Hepatocyte (in vitro differentiated cells): ENCODE measurements at regions not wholly inside any gene's neighbourhood (a gene's known extent, or its start where the extent isn't known, plus 50 kb on each side); places are given as distances from the start of the nearest gene placed in this dataset.

Experiments
- DNase-seq: peaks from one replicate; pipeline ENCODE4 v3.0.0-alpha.2; 2016; ENCODE audit warnings: low spot score
- H2AFZ ChIP-seq: fragments of 200-600 bp; sonication (generic); 2 replicates; pipeline ENCODE4 v1.6.0; 2016; ENCODE audit warnings: antibody characterized with exemption, mild to moderate bottlenecking
- H3K27ac ChIP-seq: fragments of 200-600 bp; sonication (generic); 2 replicates; pipeline ENCODE4 v1.5.1; 2016; ENCODE audit warnings: mild to moderate bottlenecking
- H3K27me3 ChIP-seq: fragments of 200-600 bp; sonication (generic); 2 replicates; pipeline ENCODE4 v1.6.1; 2016
- H3K36me3 ChIP-seq: fragments of 200-600 bp; sonication (generic); replicated peaks from 2 replicates; pipeline ENCODE4 v1.5.1; 2016; ENCODE audit warnings: low read depth; ENCODE audit not compliant: insufficient read depth
- H3K4me1 ChIP-seq: fragments of 200-600 bp; sonication (generic); 2 replicates; pipeline ENCODE4 v1.5.1; 2016; ENCODE audit warnings: mild to moderate bottlenecking, moderate library complexity; ENCODE audit not compliant: insufficient read depth
- H3K4me2 ChIP-seq: fragments of 200-600 bp; sonication (generic); 2 replicates; pipeline ENCODE4 v1.6.0; 2016
- H3K4me3 ChIP-seq: fragments of 200-600 bp; sonication (generic); 2 replicates; pipeline ENCODE4 v1.5.1; 2016; ENCODE audit warnings: mild to moderate bottlenecking
- H3K79me2 ChIP-seq: fragments of 200-600 bp; sonication (generic); 2 replicates; pipeline ENCODE4 v1.6.0; 2017; ENCODE audit warnings: mild to moderate bottlenecking
- H3K9me2 ChIP-seq: fragments of 200-600 bp; sonication (generic); replicated peaks from 2 replicates; pipeline ENCODE4 v1.6.0; 2017; ENCODE audit warnings: mild to moderate bottlenecking; ENCODE audit not compliant: insufficient read depth
- H3K9me3 ChIP-seq: fragments of 200-600 bp; sonication (generic); 2 replicates; pipeline ENCODE4 v1.5.1; 2016; ENCODE audit warnings: low read depth, mild to moderate bottlenecking
- H4K20me1 ChIP-seq: fragments of 200-600 bp; sonication (generic); 2 replicates; pipeline ENCODE4 v1.6.0; 2016; ENCODE audit warnings: mild to moderate bottlenecking; ENCODE audit not compliant: insufficient read depth, poor library complexity, severe bottlenecking
- EZH2 ChIP-seq: fragments of 200-600 bp; sonication (generic); IDR thresholded peaks from 2 replicates; pipeline ENCODE4 v1.6.1; 2016; ENCODE audit warnings: antibody characterized with exemption, mild to moderate bottlenecking, borderline replicate concordance
- EZH2phosphoT487 ChIP-seq: fragments of 200-600 bp; sonication (generic); IDR thresholded peaks from one replicate; pipeline ENCODE4 v1.6.1; 2018; ENCODE audit warnings: antibody characterized with exemption, mild to moderate bottlenecking, low read depth, moderate library complexity; ENCODE audit not compliant: unreplicated experiment, severe bottlenecking
- WGBS: methylation state at CpG from one replicate; pipeline ENCODE4 v1.1.6; 2016; ENCODE audit warnings: low lambda C conversion rate; ENCODE audit errors: missing lambda C conversion rate; 5-methylcytosine and 5-hydroxymethylcytosine counted together
- TF ChIP-seq, protein P1 (sequence below): fragments of 200-600 bp; sonication (generic); IDR thresholded peaks from 2 replicates; pipeline ENCODE4 v1.5.1; 2016; ENCODE audit warnings: antibody characterized with exemption, mild to moderate bottlenecking; ENCODE audit not compliant: poor library complexity

DNA sequence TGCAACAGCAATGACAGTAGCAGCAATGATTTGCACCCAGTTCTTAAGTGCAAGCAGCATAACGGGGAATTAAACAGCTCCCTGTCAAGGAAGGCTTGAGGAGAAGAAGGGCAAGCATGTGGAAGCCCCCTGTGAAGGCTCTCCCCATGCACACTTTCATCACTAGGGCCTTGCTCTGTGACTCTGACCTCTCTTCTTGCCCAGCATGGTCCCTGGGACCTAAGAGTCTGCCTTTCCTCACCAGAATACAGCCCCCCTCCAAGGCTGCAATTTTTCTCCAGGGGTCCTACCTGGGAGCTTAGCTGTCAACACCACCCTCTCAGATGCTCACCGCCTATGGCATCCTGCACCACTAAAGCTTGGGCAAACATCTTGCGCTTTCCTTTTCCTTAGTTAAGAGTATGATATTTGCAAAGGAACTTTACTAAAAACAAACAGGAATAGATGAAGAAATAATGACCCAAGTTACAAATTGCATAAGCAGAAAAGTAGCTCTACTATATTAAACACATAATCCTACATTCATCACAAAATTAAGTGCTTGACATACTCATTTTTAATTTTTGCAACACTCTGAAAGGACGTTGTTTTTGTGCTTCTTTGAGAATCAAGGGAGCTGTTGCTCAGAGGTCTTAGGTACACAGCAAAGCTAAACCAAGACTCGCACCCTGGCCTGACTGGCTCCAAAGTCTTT is 187.6 kb downstream of the ADAMTS15 start:
- DNase-seq = no peak

GRCh38 chr11:130636722-130637464 is 188.4 kb downstream of the ADAMTS15 start:
- Histone ChIP-seq H4K20me1 (no peaks in the 10 kb centered on the region), H3K4me2 (no peak overlapping the region), H2AFZ (no peak overlapping the region), H3K79me2 (no peaks in the 10 kb centered on the region), H3K4me3 (no peak overlapping the region), H3K9me3 (no peaks in the 10 kb centered on the region), H3K36me3 (no peaks in the 10 kb centered on the region), H3K9me2 (no peaks in the 10 kb centered on the region), H3K27ac (peak overlapping the region; percentile 32), H3K4me1 (peaks cover 23% of the 10 kb centered on the region), H3K27me3 (no peaks in the 10 kb centered on the region)
- 65% methylated on average over 9 of the region's 9 CpGs for WGBS
- peak; percentile 51 for DNase-seq
- TF ChIP-seq EZH2phosphoT487 (no peak), EZH2 (no peak)
- TF ChIP-seq, protein P1, sequence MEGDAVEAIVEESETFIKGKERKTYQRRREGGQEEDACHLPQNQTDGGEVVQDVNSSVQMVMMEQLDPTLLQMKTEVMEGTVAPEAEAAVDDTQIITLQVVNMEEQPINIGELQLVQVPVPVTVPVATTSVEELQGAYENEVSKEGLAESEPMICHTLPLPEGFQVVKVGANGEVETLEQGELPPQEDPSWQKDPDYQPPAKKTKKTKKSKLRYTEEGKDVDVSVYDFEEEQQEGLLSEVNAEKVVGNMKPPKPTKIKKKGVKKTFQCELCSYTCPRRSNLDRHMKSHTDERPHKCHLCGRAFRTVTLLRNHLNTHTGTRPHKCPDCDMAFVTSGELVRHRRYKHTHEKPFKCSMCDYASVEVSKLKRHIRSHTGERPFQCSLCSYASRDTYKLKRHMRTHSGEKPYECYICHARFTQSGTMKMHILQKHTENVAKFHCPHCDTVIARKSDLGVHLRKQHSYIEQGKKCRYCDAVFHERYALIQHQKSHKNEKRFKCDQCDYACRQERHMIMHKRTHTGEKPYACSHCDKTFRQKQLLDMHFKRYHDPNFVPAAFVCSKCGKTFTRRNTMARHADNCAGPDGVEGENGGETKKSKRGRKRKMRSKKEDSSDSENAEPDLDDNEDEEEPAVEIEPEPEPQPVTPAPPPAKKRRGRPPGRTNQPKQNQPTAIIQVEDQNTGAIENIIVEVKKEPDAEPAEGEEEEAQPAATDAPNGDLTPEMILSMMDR = no peak

More for the DNA sequence above, 187.6 kb downstream of the ADAMTS15 start:
- H2AFZ ChIP-seq = no peak overlapping the region
- TF ChIP-seq EZH2 (no peak), EZH2phosphoT487 (no peak)
- TF ChIP-seq, protein P1 = no peak
- WGBS = 82% methylated on average over 5 of the region's 5 CpGs
- H3K9me3 ChIP-seq = no peaks in the 10 kb centered on the region
- H4K20me1 ChIP-seq = no peaks in the 10 kb centered on the region
- H3K27ac ChIP-seq = no peak overlapping the region
- no peaks in the 10 kb centered on the region for H3K36me3 ChIP-seq
- H3K27me3 ChIP-seq = no peaks in the 10 kb centered on the region
- H3K4me3 ChIP-seq = no peak overlapping the region
- H3K4me1 ChIP-seq = peaks cover 23% of the 10 kb centered on the region
- no peak overlapping the region for H3K4me2 ChIP-seq
- no peaks in the 10 kb centered on the region for H3K9me2 ChIP-seq
- no peaks in the 10 kb centered on the region for H3K79me2 ChIP-seq

DNA sequence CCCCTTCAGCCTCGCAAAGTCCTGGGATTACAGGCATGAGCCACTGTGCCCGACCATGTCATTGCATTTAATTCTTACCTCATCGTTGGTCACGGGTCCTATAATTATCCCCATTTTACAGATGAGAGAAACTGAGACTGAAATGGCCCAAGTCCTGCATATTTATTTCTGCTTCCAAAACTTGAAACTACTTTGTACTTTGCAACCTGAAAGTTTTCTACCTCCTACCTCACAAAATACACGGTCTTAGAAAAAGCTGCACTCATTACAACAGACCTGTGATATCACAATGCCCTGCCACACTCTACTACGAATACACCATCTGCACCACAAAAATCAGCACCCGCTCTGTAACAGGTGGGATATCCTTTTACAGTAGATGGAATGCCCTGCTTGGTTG is 189.1 kb downstream of the ADAMTS15 start:
- H4K20me1 ChIP-seq = no peaks in the 10 kb centered on the region
- no peak overlapping the region for H3K4me3 ChIP-seq
- H3K36me3 ChIP-seq = no peaks in the 10 kb centered on the region
- no peaks in the 10 kb centered on the region for H3K9me3 ChIP-seq
- 86% methylated on average over 7 of the region's 7 CpGs for WGBS
- H2AFZ ChIP-seq = no peak overlapping the region
- H3K27me3 ChIP-seq = no peaks in the 10 kb centered on the region
- TF ChIP-seq, protein P1 = no peak
- no peak for TF ChIP-seq EZH2
- TF ChIP-seq EZH2phosphoT487 = no peak
- no peak for DNase-seq
- no peaks in the 10 kb centered on the region for H3K9me2 ChIP-seq
- H3K4me1 ChIP-seq = peaks cover 23% of the 10 kb centered on the region
- no peaks in the 10 kb centered on the region for H3K79me2 ChIP-seq
- H3K27ac ChIP-seq = peak overlapping the region; percentile 32
- no peak overlapping the region for H3K4me2 ChIP-seq
